Caki2 (cell line): ENCODE measurements at regions not wholly inside any gene's neighbourhood (a gene's known extent, or its start where the extent isn't known, plus 50 kb on each side); places are given as distances from the start of the nearest gene placed in this dataset.
A peak's percentile ranks its signal among the peaks of the same experiment; 100 is the strongest.
"Not testable (repeated sequence)": the region's sequence is repeated elsewhere in the genome, so short reads cannot be mapped to it uniquely, and the experiment has no call there.

ENCODE experiments used
- DNase-seq: peaks from one replicate; pipeline ENCODE4 v3.0.0-alpha.2; 2015; ENCODE audit warnings: low read depth
- in situ Hi-C: cut with HindIII; loops from 2 replicates; pipeline ENCODE4 v1.10.0; 2016; ENCODE audit warnings: low sequenced_read_pairs, low pct_unique_long_range_greater_than_20kb, mixed read lengths

DNA sequence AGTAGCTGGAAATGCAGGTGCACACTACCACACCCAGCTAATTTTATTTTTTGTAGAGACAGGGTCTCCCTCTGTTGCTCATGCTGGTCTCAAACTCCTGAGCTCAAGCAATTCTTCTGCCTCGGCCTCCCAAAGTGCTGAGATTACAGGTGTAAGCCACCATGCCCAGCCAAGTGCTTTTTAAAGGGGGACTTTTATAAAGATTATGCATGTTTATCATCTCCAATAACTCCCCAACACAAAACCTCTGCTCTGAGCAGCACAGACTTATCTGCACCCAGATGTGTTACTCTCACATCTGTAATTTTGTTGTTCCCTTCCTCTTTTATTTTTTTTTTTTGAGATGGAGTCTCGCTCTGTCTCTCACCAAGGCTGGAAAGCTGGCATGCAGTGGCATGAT, 108.6 kb downstream of the TRIM69 start:
- DNase-seq, in situ Hi-C loops: not testable (repeated sequence)

DNA sequence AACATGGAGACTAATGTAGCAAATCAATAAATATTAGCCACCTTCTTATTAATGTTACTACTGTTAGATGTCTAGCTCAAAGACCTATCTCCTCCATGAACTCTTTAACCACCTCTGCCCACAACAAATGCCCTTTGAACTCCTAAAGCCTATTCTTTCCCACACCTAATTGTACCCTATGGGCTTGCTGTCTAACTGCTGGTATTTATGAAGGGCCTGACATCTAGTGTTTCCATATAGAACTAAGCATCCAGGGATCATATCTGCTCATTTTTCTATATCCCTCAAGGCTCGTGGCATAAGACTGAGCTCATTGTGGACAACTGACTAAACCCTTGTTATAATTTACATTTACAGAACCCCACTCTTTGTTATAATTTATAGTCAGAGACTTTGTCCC, 109.8 kb downstream of the TRIM69 start:
- in situ Hi-C loops = not testable (repeated sequence)

DNA sequence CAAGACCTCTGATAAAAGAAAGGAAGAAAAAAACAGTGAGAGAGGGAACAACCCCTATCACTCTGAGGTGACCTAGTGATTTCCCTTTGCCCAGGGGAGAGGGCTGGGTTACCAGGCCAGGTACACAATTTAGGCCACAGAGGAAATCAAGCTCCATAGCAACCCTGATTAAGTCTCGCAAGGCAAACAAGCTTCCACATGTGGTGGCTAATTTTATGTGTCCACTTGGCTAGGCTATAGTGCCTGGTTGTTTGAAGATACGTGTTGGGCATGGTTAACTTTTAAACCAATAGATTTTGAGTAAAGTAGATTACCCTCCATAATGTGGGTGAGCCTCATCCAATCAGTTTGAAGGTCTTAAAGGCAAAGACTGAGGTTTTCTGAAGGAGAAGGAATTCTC, 108.9 kb upstream of the TERB2 start:
- in situ Hi-C loops, DNase-seq: not testable (repeated sequence)

More for the DNA sequence above, 109.8 kb downstream of the TRIM69 start:
- DNase-seq = not testable (repeated sequence)

DNA sequence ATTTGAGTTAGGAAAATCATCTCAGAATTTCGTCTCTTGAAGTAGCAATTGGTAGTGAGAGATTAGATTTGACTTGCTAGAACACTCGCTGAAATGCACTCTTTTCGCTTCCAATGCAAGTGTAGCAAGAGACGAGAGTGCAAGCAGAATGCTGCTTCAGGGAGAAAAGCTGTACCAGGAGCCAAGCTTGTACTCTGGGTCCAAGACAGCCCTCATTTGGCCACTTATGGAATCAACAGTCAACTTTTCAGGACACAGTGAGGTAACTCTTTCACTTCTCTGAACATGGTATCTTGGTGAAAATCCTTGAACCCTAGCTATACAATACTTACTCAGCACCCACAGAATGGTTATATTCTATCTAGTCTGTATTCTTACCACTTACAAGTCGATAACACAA, 107.6 kb upstream of the TERB2 start:
- DNase-seq, in situ Hi-C loops: not testable (repeated sequence)

DNA sequence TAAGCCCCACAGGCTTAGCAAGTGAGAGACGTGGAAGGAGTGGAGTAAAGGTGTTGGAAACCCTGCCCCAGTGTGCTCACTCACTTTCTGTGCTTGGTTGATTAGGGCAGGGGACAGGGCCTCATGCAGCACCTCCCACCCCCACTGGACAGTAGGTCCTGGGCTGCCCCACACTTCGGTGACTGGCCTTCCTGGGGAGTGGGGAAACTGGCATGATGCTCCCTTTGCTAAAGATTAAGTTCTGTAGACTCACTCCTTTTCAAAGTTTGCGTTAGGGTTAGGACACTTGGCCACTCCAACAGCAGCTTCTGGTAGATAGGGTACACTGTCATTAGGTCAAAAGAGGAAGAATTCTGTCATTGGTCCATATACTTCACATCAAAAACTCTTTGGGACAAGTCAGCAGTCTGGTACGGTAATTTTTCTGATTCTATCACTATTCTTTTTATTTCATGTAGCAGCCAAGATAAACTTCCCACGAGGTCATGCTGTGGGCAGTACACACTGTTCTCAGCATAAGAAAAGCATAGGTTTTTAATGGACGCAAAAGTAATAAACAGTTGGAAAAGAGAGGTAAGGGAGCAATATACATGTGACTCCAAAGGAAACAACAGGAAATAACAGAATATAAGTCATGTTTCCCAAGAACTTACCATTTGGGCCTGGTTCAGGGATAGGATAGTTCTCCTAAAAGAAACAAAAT, 106.6 kb upstream of the TERB2 start:
- in situ Hi-C loops = not testable (repeated sequence)

DNA sequence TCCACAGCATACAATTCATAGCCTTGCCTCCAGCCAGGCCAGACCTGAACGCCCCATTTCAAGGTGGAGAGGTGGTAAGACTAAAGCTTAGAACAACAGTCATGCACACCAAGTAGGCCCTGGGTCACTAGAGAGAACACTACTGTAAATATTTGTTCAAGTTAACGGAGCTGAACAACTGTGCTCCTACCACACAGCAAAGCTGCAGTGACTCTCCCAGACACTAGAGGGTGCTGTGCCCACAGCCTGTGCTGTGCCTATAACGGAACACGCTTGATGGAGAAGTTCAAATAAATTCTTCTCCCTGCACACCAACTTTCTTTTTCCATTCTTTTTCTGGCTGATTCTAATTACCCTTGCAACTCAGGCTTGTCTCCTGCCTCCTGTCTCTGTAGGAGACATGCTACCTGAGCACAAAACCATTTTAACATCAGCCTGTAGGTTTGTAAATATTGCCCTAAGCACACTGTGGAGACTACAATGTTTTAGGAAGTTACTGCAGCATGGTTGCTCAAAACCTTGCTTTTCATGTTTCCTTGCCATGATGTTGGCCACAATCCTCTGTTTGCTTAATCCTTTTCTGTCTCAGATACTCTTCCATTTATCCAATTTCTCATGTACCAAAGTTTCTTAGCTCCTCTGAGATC, 103.1 kb upstream of the TERB2 start:
- peak; percentile 79 for DNase-seq
- in situ Hi-C loops = not testable (repeated sequence)

More for the DNA sequence above, 106.6 kb upstream of the TERB2 start:
- not testable (repeated sequence) for DNase-seq

DNA sequence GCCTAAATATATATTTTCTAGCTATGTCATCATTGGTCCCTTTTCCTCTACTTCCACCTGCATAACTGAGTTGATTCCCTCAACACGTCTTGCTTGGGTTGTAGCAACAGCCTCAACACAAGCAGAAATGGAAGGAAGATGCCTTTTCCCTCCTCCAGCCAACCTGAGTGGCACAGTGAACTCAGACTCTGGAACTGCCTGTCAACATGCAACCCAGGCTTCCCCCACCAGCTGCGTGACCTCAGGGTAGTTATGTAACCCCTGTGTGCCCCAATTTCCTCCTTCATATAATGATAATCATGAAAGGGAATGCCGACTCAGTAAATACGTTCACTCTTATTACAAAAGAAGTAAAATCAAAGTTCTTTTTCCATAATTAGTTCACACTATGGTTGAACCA, 101.8 kb upstream of the TERB2 start:
- DNase-seq, in situ Hi-C loops: not testable (repeated sequence)

DNA sequence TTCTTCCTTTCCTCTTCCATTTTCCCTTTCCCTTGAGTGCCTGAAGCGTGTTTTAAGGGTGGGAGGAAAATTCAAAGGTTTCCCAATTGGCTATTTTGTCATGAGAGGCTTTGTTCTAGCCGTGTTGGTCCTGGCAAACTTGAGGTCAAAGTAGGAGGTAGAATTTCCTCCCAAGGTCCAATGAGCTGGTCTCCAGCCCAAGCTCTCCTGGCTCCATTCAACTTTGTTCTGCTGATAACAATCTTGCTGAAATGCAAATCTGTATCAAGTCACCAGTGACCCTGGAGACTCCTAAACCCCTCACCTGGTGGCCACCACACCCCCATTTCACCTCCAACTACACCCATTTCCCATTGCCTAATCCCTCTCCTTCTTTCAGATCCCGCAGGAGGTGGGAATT, 100.2 kb upstream of the TERB2 start:
- in situ Hi-C loops, DNase-seq: not testable (repeated sequence)

DNA sequence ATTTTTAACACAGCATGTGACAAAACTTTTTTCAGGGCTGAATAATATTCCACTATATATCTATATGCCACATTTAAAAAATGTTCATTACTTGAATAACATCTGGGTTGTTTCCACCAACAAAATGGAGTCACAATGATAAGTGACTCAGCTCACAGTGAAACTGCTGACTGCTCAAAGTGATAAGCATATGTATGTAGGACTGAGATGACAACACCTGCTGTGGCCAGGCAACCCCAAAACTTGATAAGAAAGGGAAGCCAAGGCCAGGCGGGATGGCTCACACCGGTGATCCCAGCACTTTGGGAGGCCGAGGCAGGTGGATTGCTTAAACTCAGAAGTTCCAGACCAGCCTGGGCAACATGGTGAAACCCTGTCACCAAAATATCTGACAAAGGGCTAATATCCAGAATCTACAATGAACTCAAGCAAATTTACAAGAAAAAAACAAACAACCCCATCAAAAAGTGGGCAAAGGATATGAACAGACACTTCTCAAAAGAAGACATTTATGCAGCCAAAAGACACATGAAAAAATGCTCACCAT, 99.2 kb upstream of the TERB2 start:
- in situ Hi-C loops, DNase-seq: not testable (repeated sequence)

DNA sequence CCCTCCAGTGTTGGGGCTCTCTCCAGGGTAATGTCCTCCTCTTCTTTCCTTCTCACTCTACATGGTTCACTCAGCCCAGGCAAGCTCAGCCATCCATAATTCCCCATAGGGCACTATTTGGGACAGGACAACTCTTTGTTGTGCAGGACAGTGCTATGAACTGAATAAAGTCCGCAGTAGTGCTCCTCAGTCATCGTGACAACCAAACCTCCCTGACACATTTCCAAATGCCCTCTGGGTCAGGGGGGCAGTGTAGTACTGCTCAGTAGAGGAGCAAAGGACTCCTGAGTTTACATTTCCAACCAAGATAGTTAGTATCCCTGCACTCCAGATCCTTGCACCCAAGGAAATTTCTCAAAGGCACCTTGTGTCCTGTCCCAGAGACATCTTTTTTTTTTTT, 97.4 kb upstream of the TERB2 start:
- DNase-seq, in situ Hi-C loops: not testable (repeated sequence)

DNA sequence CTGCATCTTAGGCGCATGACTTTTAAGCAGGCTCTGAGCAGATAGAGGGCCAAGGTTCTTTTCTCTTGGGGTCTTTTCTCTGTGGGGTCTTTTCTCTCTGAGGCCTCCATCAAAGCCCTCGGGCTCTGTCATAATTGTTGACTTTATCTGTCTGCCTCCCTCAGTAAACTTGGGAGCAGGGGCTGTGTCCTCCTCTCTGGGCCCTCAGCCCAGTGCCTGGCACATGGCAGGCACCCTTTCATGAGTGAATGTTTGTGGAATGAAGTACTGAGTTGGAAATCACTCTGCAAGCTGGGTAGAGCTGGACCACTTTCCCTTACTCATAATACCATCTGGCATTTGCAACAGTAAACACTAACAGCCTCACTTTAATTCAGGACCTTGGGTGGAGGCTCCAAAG, 96.3 kb upstream of the TERB2 start:
- in situ Hi-C loops, DNase-seq: not testable (repeated sequence)

DNA sequence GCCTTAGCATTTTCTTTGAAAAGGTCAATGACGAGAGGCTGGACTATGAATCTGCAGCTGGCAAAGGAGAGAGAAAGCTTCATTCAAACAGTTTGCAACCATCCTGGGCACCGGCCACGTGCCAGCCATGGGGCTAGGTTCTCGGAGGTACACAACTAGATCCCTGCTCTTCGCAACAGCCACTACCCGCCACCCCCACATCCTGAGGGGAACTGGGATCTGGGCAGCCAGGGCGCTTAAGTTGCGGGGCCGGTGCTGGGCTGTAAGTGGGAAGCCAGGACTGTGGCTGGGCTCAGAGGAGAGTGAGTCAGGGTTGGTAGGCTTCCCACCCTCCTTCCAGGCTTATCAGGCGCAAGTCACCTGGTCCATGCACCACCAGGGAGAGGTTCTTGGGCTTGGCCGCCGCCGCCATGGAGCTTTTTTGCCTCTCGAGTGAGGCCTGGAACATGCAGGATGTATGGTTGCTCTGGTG, 95.0 kb upstream of the TERB2 start:
- no peak for DNase-seq
- in situ Hi-C loops = no loop called here

DNA sequence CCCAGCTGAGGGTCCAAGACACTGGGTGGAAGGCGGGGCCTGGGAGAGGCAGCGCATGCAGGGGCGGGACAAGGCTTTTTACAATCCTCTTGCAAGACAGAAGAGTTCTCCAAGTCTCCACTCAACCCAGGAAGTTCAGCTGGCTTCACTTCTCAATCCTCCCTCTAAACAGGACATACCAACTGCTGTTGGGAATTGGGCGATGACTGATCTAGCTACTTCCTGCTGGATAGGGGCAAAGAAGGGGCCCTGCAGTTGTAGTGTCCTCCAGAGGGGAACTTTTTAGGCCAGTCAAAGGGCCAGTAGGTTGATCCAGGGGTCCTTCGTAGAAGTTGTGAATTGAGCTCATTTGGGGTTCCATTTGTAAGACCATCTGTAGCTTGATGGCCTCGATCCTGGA, 94.6 kb upstream of the TERB2 start:
- in situ Hi-C loops = no loop called here
- no peak for DNase-seq

DNA sequence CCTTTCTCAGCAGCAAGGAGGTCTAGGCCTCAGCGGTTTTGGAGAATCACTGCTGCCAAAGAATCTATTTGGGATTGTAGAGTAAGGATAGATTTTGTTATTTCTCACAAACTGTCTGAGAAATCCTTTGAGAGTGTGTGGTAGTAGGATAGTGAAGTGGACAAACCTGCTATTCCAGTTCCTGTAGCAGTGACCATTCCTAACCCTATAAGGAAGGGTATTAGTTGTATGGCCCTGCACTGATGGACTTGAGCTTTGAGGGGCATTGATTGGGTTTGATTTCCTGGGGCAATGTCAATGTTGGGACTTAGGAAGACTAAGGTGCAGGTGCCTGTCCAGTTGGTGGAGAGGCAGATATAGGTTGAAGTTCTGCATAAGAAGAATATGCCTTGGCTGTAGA, 93.6 kb upstream of the TERB2 start:
- in situ Hi-C loops, DNase-seq: not testable (repeated sequence)

DNA sequence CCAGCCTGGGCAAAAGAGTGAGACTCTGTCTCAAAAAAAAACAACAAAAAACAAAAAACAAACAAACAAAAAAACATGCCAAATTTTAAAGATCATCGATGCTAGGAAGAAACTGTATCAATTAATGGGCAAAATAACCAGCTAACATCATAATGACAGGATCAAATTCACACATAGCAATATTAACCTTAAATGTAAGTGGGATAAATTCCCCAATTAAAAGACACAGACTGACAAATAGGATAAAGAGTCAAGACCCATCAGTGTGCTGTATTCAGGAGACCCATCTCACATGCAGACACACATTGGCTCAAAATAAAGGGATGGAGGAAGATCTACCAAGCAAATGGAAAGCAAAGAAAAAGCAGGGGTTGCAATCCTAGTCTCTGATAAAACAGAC, 88.4 kb upstream of the TERB2 start:
- DNase-seq, in situ Hi-C loops: not testable (repeated sequence)

DNA sequence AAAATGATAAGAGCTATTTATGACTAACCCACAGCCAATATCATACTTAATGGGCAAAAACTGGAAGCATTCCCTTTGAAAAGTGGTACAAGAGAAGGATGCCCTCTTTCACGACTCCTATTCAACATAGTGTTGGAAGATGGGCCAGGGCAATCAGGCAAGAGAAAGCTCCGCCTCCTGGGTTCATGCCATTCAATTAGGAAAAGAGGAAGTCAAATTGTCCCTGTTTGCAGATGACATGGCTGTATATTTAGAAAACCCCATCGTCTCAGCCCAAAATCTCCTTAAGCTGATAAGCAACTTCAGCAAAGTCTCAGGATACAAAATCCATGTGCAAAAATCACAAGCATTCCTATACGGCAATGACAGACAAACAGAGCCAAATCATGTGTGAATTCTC, 86.4 kb upstream of the TERB2 start:
- DNase-seq, in situ Hi-C loops: not testable (repeated sequence)

DNA sequence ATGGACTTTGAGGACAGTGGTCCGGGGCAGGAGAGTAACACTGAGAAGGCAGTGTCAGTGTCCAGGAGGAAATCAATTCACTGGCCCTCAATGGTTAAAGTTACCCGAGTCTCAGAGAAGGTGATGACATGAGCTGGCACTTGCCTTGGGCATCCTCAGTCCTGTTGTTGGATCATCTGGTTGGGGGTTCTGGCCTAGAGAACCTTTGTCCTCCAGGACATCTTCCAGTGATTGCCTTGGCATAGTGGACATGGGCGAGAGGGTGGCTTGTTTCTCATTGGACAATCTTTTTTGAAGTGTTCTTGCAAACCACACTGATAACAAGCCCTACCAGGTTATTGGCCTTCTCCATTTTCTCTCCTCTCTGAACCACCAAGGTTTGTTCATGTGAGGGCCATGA, 83.4 kb upstream of the TERB2 start:
- in situ Hi-C loops = no loop called here
- no peak for DNase-seq

DNA sequence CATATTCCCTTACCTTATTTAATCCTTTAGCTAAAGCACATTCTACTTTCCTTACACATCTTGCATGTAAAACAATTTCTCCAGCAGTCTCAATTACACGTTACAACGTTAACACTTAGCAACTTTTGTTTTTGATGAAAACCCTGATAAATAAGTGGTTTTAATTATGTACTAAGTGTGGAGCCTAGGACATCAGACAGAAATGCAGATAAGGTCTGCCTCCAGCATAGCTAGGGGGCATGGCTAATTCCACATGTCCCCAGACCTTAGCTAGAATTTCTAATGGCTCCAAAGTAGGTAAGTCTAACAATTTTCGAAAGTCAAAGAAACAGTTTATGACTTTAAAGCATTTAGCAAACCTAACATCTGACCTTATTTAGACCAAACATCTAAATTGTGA, 77.4 kb upstream of the TERB2 start:
- in situ Hi-C loops = no loop called here
- no peak for DNase-seq

DNA sequence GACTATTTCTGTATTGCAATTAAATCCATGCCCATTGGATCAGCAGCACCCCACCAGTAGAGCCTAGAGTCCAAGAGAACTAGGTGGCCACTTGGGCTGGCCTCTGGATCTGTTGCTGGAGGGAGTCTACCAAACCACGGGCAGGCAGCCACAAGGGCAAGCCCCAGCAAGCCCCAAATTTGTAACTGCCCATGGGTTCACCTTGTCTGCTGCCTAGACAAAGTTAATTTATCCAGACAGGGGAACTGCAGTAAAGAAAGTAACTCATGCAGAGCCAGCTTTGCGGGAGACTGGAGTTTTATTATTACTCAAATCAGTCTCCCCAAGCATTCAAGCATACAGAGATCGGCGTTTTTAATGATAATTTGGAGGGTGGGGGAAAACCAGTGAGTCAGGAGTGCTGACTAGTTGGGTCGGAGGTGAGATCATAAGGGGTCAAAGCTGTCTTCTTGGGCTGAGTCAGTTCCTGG, 74.0 kb upstream of the TERB2 start:
- peak; percentile 73 for DNase-seq
- in situ Hi-C loops = no loop called here
